Fibroblast of skin of back (primary cell): ENCODE measurements at regions not wholly inside any gene's neighbourhood (a gene's known extent, or its start where the extent isn't known, plus 50 kb on each side); places are given as distances from the start of the nearest gene placed in this dataset.

ENCODE experiments used
- DNase-seq: peaks from one replicate; pipeline ENCODE4 v3.0.0-alpha.2; 2013

DNA sequence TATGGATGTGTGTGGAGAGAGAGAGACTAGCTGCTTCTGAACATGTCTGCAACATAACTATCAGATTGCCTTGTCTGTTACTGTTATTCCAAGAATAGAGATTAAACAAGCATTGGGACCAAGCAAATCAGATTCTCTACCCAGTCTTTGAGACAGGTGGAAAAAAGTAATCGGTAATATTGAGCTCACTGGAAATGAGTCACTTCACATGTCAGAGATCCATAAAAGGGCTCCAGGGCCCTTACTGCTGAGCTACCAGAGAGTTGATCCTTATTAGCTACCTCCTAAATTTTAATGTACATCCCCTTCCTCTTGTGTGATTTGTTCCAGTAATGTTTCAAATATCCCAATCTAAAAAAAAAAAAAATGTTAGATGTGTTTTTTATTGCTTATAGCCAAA, 2118.0 kb downstream of the PCDH9 start:
- no peak for DNase-seq

DNA sequence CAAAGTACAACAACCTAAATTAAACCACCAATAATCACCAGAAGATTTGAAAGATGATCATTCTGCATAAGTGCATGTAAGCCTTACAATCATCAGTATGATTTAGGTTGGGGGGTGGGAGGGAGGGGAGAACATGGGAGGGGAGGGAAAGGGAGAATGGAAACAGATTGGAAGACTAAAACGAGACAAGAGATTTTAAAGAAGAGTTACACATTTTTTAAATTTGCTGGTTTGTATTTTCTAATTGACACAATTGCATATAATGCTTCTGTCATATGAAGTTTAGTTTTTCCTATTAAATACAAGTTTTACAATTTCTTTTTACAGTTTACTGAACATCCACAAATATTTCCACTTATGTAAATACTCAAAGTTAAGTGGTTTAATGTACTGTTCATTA, 2118.9 kb downstream of the PCDH9 start:
- DNase-seq, result no peak

DNA sequence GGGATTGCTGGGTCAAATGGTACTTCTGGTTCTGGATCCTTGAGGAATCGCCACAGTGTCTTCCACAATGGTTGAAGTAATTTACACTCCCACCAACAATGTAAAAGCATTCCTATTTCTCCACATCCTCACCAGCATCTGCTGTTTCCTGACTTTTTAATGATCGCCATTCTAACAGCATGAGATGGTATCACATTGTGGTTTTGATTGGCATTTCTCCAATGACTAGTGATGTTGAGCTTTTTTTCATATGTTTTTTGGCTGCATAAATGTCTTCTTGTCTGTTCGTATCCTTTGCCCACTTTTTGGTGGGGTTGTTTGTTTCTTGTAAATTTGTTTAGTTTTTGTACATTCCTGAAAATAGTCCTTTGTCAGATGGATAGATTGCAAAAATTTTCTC, 2125.7 kb downstream of the PCDH9 start:
- DNase-seq, result peak; percentile 22

DNA sequence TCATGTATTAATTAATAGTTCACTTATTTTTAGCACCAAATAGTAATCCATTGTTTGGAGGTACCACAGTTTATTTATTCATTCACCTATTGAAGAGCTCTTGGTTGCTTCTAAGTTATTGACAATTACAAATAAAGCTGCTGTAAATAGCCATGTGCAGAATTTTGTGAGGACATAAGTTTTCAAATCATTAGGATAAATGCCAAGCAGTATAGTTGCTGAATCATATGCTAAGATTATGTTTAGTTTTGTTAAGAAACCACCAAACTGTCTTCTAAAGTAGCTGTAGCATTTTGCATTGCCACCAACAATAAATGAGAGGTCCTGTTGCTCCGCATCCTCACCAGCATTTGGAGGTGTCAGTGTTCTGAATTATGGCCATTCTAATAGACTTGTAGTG, 2126.8 kb downstream of the PCDH9 start:
- no peak for DNase-seq

DNA sequence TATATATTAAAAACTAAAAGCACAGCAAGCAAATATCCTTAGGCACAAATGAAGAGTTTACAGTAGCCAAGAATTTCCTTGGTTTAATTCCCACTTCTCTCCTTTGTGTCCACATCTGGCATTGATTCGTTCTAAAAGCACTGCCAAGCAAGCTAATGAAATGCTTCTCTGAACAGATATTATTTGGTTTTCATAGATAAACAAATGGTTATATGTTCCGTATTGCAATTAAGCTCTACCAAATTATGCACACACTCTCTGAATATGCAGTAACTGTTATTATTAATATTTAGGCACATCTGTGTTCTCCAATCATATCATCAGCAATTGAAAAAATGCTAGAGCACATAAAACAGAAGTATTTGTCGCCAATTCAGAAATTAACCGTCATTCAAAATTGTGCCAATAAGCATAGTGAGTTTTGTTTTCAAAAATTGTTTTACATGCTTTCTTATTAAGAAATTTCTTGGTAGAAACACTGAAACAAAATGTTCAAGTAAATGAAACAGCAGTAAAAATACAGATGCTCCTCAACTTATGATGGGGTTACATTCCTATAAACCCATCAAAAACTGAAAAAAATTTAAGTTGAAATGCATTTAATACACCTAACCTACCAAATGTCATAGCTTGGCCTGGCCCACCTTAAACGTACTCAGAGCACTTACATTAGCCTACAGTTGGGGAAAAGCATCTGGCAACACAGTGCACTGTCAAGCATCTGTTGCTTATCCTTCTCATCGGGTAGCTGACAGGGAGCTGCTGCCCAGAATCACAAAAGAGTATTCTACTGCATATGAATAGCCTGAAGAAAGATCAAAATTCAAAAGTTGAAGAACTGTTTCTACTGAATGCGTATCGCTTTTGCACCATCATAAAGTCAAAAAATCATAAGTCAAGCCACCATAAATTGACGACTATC, 2134.7 kb downstream of the PCDH9 start:
- DNase-seq, result no peak

DNA sequence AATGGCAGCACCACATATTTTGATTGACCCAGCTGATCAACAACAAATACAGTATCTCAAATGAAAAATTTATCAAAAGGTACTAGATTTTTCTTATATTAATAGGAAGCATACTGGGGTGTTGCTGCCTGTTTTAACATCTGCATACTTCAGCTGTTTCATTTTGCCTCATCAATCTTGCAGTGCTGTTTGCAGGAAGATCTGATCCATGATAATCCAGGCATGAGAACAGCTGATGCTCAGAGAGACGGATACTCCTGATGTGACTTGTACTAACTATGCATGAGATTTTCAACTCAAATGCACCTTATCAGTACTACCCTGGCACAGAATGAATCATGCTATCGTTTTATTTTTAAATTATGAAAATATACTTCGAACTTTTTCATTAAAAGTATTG, 2136.8 kb downstream of the PCDH9 start:
- DNase-seq, result no peak

DNA sequence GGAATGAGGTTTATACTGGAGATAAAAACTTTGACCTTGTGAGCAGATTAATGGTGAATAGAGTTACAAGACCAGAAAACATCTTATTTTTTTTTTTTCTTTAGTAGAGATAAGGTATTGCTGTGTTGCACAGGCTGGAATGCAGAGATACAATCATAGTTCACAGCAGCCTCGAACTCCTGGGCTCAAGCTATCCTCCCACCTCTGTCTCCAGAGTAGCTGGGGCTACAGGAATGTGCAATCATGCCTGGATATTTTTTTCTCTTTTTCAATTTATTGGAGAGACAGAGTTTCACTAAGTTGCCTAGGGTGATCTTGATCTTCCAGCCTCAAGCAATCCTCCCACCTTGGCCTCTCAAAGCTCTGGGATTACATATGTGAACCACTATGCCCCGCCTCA, 2139.1 kb downstream of the PCDH9 start:
- DNase-seq, result no peak

DNA sequence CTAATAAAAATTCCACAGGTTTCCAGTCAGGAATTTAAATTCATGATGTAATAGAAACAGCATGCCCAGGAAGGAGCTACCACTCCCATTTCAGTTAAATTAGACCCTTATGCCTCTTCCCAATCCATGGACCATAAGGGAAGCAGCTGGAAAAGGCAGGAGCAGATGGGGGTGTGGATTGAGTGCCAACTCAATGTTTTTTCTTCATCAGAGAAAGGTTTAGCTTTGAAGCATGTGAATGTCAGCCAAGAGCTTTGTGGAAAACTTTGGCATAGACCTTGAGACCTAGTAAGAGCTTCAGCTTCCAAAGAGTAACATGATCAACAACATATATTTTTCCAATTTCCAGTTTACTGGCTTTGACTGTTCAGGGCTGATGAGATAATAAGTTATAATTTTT, 2139.9 kb downstream of the PCDH9 start:
- no peak for DNase-seq

DNA sequence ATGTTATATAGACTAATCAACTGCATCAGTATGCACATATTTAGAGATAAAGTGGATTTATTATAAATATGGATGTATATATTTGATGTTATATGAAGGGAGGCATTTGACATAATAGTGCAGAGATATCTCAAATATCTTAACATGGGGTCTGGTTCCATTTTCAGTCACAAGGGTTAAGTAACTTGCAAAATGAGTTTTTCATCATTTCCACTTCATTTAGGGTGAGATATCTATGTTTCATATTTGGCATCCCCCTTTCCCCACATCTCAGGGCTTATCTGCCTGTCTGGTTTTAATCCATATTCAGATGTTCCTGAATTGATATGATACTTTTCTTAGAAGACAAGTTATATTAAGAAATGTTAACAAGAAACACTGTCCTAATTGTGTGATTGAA, 2141.2 kb downstream of the PCDH9 start:
- no peak for DNase-seq

DNA sequence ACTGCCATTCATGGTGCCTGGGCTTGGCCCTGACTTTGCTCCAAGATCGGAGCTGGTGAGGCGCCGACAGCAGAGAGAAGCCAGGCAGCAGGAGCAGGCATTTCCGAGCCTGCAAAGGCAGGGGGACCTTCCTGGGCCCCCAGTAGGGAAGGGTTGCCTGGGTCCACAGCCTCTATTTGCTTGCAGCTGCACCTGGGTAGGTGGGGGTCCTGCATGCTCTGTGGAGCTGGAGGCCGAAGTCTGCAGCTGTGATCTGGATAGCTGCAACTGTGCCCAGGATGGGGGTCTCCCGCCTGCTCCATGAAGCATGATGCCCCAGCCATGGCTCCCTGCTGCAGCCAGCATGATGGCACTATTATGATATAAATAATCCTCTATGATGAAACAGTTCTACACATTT, 2144.2 kb downstream of the PCDH9 start:
- DNase-seq, result no peak

DNA sequence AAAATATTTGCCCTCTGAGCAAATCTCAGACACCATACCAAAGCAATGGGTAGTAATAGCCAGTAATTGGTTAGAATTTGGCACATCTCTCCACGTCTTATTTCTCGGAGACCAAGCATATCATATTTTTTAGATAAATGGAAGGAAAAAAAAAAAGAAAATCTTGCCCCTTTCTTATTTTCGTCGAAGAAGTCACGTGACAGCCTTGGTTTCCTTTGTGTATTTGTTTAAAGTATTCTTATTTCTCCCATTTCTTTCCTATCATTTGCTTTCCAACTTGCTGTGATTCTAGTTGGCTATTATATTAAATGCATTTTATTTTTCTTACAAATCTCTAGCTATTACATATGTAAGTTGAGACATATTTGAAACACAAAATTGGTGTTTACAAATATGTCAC, 2155.9 kb downstream of the PCDH9 start:
- DNase-seq, result no peak

DNA sequence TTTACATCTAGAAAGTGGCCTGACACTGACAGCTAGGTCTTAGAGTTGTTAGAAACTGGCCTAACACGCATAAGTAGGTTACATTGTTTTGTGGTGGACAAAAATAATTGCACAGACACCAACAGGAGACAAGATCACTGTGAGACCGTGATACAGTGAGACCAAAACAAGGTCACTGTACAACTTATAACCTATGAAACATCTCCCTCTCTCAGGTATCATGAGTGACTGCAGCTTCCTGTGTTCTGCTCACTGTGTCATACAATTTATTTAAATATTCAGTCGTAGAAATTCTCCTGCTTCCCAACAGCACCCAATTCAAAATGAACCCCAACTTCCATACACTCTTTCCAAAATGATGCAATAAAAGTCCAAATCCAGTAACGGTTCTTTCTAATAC, 2165.2 kb downstream of the PCDH9 start:
- DNase-seq, result no peak

DNA sequence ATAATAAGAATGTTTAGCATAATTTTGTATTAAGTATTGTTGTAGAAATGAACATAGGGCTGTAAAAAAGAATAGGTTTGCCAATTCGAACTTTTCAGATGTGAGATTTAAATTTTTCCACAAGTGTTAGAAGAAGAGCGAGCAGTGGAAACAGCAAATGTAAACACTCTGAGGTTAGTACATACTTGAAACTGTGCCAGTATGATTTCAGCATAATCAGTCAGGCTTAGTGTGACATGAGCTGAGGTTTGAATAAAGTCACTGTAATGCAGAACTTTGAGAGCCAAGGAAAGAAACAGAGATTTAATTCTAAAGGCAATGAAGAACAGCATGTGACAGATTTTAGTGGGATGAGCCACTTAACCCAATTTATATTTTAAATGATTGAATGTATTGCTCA, 2166.4 kb downstream of the PCDH9 start:
- DNase-seq, result no peak

DNA sequence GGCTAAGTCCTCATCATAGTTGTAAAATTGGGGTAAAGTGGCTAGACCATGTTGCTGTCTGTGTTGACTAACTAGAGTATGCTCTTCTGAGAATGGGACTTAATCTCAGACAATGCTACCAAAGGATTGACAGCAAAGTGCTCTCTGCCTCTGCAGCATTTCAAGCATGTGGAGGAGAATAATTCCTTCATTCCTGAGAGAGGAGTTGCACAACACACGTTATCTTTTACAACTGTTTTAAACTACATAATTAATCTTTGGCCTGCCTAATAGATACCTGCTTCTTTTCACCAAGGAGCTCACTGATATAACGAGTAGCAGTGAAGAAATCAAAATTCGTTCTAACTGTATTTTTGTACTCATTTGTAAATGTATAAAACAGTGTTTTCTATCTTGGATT, 2172.2 kb downstream of the PCDH9 start:
- DNase-seq, result no peak

DNA sequence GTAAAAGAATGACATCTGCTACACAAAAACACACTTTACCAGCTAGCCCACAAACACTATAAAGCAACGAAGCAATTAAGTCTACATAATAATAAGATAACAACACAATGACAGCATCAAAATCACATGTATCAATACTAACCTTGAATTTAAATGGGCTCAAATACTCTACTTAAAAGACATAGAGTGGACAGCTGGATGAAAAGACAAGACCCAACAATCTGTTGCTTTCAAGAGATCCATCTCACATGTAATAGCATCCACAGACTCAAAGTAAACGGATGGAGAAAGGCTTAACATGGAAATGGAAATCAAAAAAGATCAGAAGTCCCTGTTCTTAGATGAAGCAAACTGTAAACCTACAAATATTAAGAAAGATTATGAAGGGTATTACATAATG, 2175.9 kb downstream of the PCDH9 start:
- no peak for DNase-seq

DNA sequence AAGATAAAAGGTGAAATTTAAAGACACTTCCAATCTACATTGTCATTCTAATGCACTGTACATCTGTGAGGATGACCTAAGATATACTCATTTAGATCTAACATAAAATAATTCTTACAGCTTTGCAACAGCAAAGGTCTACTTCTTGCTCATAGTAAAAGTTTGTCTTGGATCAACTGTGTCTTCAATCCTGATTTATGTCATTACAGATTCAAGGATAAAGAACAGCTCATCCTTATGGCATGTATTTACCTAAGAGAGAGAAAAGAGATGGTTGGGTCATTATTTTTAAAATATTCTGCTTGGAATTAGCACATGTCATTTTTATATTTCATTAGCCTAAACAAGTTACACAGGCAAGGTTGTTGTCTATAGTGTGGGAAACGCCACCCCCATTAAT, 2193.1 kb downstream of the PCDH9 start:
- peak; percentile 18 for DNase-seq

DNA sequence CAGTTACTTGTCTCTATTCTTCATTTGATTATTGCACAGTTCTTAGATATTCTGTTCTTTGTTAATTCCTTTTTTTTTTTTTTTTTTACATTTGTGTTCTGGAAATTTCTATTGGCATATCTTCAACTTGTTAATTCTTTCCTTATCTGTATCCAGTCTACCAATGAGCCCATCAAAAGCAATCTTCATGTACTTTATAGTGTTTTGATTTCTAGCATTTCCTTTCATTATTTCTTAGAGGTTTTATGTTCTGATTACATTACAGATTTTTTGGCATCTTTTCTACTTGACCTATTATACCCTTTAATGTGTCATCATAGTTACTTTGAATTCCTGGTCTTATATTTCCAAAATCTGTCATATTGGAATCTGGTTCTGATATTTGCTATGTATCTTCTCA, 2194.8 kb downstream of the PCDH9 start:
- no peak for DNase-seq

DNA sequence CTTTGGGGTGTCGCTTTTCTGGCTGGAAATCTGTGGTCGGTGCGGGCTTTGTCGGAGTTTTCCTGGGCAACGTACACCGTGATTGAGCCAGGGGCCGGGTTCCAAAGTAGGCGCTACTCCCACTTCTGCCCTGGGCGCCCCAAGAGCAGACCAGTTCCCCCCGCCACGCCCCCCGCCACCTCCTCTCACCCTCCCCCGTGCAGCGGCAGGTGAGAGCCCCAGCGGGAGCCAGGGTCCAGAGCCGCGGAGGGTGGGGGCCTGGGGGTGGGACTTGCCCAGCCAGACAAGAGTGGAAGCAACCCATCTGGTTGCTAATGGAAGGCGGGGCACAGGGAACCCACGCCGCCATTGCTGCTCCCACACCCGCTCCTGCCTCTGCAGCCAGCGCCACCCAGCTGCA, 2195.9 kb downstream of the PCDH9 start:
- DNase-seq, result no peak

DNA sequence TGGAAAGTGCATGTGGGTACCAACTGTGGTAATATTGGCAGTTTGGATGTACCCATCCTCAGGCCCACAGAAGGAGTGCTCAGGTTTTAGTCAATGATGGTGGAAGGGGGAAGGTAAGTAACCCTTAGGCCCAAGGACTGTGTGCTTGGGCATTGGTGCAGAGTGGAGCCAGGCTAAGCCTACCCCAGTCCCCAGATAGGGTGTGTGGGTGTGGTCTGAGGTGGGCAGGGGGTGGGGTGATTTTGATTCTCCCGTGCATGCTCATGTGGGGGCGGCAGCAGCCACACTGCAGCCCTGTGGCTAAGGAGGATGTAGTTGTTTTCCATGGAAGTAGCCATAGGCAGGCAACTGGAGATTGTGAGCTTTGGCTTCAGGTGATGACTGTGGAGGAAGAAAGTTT, 2197.3 kb downstream of the PCDH9 start:
- no peak for DNase-seq

DNA sequence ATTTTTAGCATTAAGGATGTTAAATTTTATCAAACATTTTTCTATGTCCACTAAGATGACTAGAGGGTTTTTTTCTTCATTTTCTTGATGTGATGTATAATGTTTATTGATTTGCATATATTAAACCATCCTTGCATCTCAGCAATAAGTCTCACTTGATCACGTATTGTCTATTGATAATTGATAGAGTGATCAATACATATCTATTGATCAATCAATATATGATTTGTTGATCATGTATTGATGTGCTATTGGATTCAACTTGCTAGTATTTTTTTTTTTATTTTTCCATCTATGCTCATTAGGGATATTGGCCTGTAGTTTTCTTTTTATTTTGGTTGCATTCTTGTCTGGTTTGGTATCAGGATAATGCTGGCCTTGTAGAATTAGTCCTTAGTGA, 2202.0 kb downstream of the PCDH9 start:
- no peak for DNase-seq

DNA sequence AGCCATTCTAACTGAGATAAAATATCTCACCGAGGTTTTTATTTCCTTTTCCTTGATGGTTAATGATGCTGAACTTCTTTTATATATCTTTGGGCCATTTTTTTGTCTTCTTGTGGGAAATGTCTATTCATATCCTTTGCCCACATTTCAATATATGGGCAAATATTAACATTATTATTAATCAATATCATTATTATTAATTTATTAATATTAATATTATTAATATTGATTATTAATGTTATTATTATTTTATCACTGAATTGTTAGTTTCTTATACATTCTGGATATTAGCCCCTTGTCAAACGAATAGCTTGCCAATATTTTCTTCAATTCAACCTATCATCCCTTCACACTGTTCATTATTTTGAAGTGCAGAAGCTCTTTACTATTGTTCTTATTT, 2203.6 kb downstream of the PCDH9 start:
- no peak for DNase-seq

DNA sequence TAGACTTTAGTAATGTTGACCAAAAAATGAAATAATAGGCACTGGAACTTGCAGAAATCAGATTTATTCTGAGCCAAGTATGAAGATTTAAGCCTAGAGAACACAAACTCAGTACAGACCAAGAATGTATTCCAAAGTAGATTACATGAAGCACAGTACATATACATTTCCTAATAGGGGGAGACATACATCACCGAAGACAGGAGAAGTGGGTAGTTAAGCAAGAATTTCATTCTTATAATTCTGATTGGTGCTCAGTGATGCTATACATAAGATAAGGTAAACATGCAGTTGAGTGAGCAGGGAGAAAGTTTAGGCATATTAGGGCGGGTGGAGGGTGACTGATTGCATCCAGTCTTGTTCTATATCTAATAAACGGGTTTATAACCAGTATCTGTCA, 2218.8 kb downstream of the PCDH9 start:
- DNase-seq, result no peak

DNA sequence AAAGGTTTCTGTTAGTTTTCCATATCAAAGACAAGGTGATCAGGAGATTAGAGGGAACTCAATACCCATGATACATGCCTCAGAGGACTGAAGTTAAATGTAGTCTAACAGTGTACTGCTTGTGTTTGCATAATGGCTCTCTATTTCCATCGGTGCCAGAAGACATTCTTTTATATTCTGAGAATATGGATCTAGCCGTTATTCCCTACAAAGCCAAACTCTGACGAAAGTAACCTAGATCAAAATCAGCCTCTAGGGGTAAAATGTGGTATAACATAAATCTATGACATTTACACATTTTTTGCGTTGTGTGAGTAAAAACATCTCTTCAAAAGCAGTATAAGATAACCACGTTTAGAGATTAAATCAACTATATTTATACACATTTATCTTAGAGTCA, 2232.7 kb downstream of the PCDH9 start:
- no peak for DNase-seq

DNA sequence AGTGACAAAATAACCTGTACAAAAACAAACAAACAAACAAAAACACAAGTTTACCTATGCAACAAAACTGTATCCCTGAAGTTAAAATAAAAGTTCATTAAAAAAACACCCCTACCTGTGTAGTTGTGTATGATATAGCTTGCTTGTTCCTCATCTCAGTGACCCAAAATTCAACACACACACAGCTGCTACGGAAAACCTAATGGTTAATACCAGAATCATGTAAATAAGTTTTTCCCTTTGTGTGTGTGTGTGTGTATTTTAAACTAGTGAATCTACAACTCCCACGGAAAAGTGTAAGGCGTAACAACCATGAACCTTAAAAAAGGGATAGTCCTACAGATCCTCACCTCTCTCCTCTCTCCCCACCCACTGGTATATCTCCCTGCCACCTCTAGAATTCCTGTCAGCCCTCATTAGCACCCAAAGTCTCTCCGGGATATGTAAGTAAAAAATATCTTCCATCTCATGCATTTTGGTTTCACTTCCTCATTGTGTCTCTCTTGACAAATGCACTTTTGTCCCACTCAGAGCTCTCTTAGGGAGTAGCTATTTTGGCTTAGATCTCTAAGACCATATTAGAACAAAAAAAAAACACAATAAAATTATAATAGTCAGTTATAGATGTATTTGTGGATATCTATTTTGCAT, 2236.5 kb downstream of the PCDH9 start:
- DNase-seq, result no peak
